ENCODE measurements at regions not wholly inside any gene's neighbourhood (a gene's known extent, or its start where the extent isn't known, plus 50 kb on each side); places are given as distances from the start of the nearest gene placed in this dataset.

GRCh38 chr7:31271641-31272405 is 68.7 kb downstream of the NEUROD6 start (continued):
- no peak for TF ChIP-seq MXD1 (CRISPR knock-in tag; IDR thresholded peaks at IDR 0.05)
- TF ChIP-seq SUZ12 (IDR thresholded peaks at IDR 0.05; ENCODE audit: low read depth, low read length): no peak
- TF ChIP-seq MAFG (CRISPR knock-in tag; IDR thresholded peaks at IDR 0.05): no peak
- TF ChIP-seq ZNF350 (CRISPR knock-in tag; IDR thresholded peaks at IDR 0.05; ENCODE audit: borderline replicate concordance, low read depth): no peak
- TF ChIP-seq PITX1 (CRISPR knock-in tag; IDR thresholded peaks at IDR 0.05): no peak
- no peak for TF ChIP-seq ETV5 (CRISPR knock-in tag; IDR thresholded peaks at IDR 0.05; ENCODE audit: borderline replicate concordance)

- no peak for TF ChIP-seq ZNF468 (CRISPR knock-in tag; IDR thresholded peaks at IDR 0.05)
- no peaks in the 10 kb centered on the region for H3K9me3 ChIP-seq (ENCODE audit: low read length)
- CTCF ChIA-PET (ENCODE audit: low intra/inter-chr PET ratio, low total read pairs): no interaction called here
- no peaks in the 10 kb centered on the region for H4K20me1 ChIP-seq (ENCODE audit: insufficient read depth, low read length)
- no peak overlapping the region for H3K4me3 ChIP-seq (replicated peaks in 1 of 3; ENCODE audit: insufficient read depth in 1 of 3, low read depth in 2 of 3, low read length in 3 of 3)
- WGBS (ENCODE audit: low lambda C conversion rate): 4% methylated on average over 1 of the region's 1 CpG
- BruUV-seq (replicated peaks): no TSS peak
- H2AFZ ChIP-seq (ENCODE audit: low read length): no peak overlapping the region
- H3K27ac ChIP-seq (ENCODE audit: extremely low read length, insufficient read depth, low read length): no peak overlapping the region
- no peak overlapping the region for H3K4me2 ChIP-seq (ENCODE audit: low read depth, low read length)
- no peak for ATAC-seq
- H3K79me2 ChIP-seq (ENCODE audit: insufficient read depth, low read length): no peaks in the 10 kb centered on the region
- H3K27me3 ChIP-seq (ENCODE audit: control insufficient read depth in 1 of 2, insufficient read depth in 2 of 2, low read length in 2 of 2): no peaks in the 10 kb centered on the region
- no peak for DNase-seq (ENCODE audit: low spot score)
- H3K4me1 ChIP-seq (ENCODE audit: insufficient read depth, low read length): no peaks in the 10 kb centered on the region
- no peak overlapping the region for H3K9ac ChIP-seq (ENCODE audit: insufficient read depth, low read depth, low read length)
- intact Hi-C loops (cut with micrococcal nuclease; ENCODE audit: unreplicated experiment) (no loop called here), in situ Hi-C loops (cut with HindIII; ENCODE audit: extremely low pct_ligation_motif_present, low pct_unique_long_range_greater_than_20kb) (no loop called here)
- POLR2A ChIA-PET: no interaction called here
- FAIRE-seq: no peak
- H3K36me3 ChIP-seq (replicated peaks in 1 of 2; ENCODE audit: control insufficient read depth in 1 of 2, insufficient read depth in 2 of 2, low read length in 2 of 2): no peaks in the 10 kb centered on the region
Observed at GRCh38 chr7:31267486-31267885, 73.0 kb downstream of the NEUROD6 start.

All from HepG2 (cell line).